K562 (cell line): ENCODE measurements at regions not wholly inside any gene's neighbourhood (a gene's known extent, or its start where the extent isn't known, plus 50 kb on each side); places are given as distances from the start of the nearest gene placed in this dataset.

Experiments used
- ATAC-seq: fragments of 200-7000 bp; cut with Tn5 transposase; 3 replicates; pipeline ENCODE4 v1.9.1; 2020; ENCODE audit warnings: moderate library complexity
- BruUV-seq: library from RNA; stranded (reverse); fragments of 400-500 nt; replicated peaks from 2 replicates; lab custom pipeline; 2021; lab: Mats Ljungman, UMichigan
- CTCF ChIA-PET: fragments of 300-600 bp; formaldehyde crosslinking; extraction: SDS; loops from one replicate; lab custom pipeline; 2021; ENCODE audit warnings: low intra/inter-chr PET ratio; lab: Yijun Ruan, JAX
- POLR2A ChIA-PET: fragments of 300-600, 350-650 bp; sonication (Branson Sonifier 250); formaldehyde crosslinking; extraction: SDS; loops from one replicate; lab custom pipeline; 2021; ENCODE audit warnings: antibody characterized with exemption, inconsistent platforms; lab: Yijun Ruan, JAX
- DNase-seq, 4 experiments: peaks; one replicate each; pipeline versions ENCODE4 v3.0.0 to v3.0.0-alpha.2; 2011 to 2018; ENCODE audit warnings: low spot score in 3 of 4, mixed read lengths in 3 of 4; ENCODE audit errors: extremely low read depth in 1 of 4
- FAIRE-seq: peaks from 2 replicates; lab custom pipeline; 2011; peaks lifted over from hg19 to GRCh38; lab: Jason Lieb, UNC
- H2AFZ ChIP-seq: 2 replicates; pipeline ENCODE4 v1.6.0; 2011; ENCODE audit warnings: low read depth, low read length, control low read depth, inconsistent platforms
- H3K27ac ChIP-seq: fragments of 200-600 bp; 3 replicates; pipeline ENCODE4 v1.8.0; 2011; ENCODE audit warnings: low read depth, mild to moderate bottlenecking, control low read depth, inconsistent platforms, low read length, moderate library complexity, mixed read lengths; ENCODE audit errors: extremely low read depth
- H3K27me3 ChIP-seq, 2 experiments: fragments of 300-600 bp in 1 of 2; 2 replicates in 1 of 2; 3 replicates in 1 of 2; pipeline versions ENCODE4 v1.6.0 to v1.8.0; 2011; ENCODE audit warnings: inconsistent platforms in 2 of 2, low read length in 2 of 2, mild to moderate bottlenecking in 1 of 2, mixed read lengths in 1 of 2, moderate library complexity in 1 of 2; ENCODE audit not compliant: control insufficient read depth in 2 of 2, insufficient read depth in 2 of 2
- H3K36me3 ChIP-seq: fragments of 300-600 bp; 3 replicates; pipeline ENCODE4 v1.8.0; 2011; ENCODE audit warnings: mild to moderate bottlenecking, low read length, inconsistent platforms; ENCODE audit not compliant: control insufficient read depth, insufficient read depth
- H3K4me1 ChIP-seq, 2 experiments: fragments of 200-600 bp in 1 of 2; replicated peaks in 1 of 2; 2 replicates in 1 of 2; 3 replicates in 1 of 2; pipeline versions ENCODE4 v1.5.1 to v1.8.0; 2011; ENCODE audit warnings: inconsistent platforms in 2 of 2, low read length in 2 of 2, mild to moderate bottlenecking in 1 of 2, mixed read lengths in 1 of 2, moderate library complexity in 1 of 2; ENCODE audit not compliant: control insufficient read depth in 2 of 2, insufficient read depth in 2 of 2
- H3K4me2 ChIP-seq: 2 replicates; pipeline ENCODE4 v1.6.1; 2011; ENCODE audit warnings: low read length, control low read depth, inconsistent platforms, mixed read lengths; ENCODE audit not compliant: insufficient read depth
- H3K4me3 ChIP-seq: fragments of 200-600 bp; sonication (generic), shearing (Covaris generic); 2 replicates; pipeline ENCODE4 v1.5.1; 2016; ENCODE audit warnings: control low read depth, inconsistent platforms
- H3K79me2 ChIP-seq: fragments of 200-600 bp; 3 replicates; pipeline ENCODE4 v1.8.0; 2011; ENCODE audit warnings: low read length, inconsistent platforms; ENCODE audit not compliant: control insufficient read depth, insufficient read depth
- H3K9ac ChIP-seq, 2 experiments: 2 replicates each; pipeline versions ENCODE4 v1.6.0 to v1.6.1; 2011; ENCODE audit warnings: low read depth in 2 of 2, low read length in 2 of 2, control low read depth in 1 of 2, inconsistent platforms in 1 of 2, mild to moderate bottlenecking in 1 of 2, mixed read lengths in 1 of 2; ENCODE audit not compliant: insufficient read depth in 1 of 2
- H3K9me1 ChIP-seq: one replicate; pipeline ENCODE4 v1.6.0; 2011; ENCODE audit warnings: inconsistent platforms, mild to moderate bottlenecking, low read length, moderate library complexity; ENCODE audit not compliant: control insufficient read depth, insufficient read depth
- H3K9me3 ChIP-seq: replicated peaks from 2 replicates; pipeline ENCODE4 v1.5.1; 2011; ENCODE audit warnings: low read depth, low read length, inconsistent platforms; ENCODE audit not compliant: control insufficient read depth, insufficient read depth
- H4K20me1 ChIP-seq: replicated peaks from 2 replicates; pipeline ENCODE4 v1.6.1; 2011; ENCODE audit warnings: low read length, inconsistent platforms, mixed read lengths; ENCODE audit not compliant: control insufficient read depth, insufficient read depth
- ETV6 ChIP-seq, 3 experiments: fragments of 150-350 bp in 1 of 3; sonication (generic) in 1 of 3; formaldehyde crosslinking in 1 of 3; IDR thresholded peaks; 2 replicates each; pipeline versions ENCODE4 v1.6.1 to v1.8.0; 2014 to 2022; ENCODE audit warnings: borderline replicate concordance in 2 of 3, low read depth in 2 of 3, antibody characterized with exemption in 1 of 3, low read length in 1 of 3, mild to moderate bottlenecking in 1 of 3, missing genetic modification reagents in 1 of 3
- GABPA ChIP-seq: fragments of 200-800 bp; sonication (Bioruptor generic); conservative IDR thresholded peaks from 2 replicates; pipeline ENCODE4 v1.6.1; 2016; ENCODE audit warnings: low read depth, missing genetic modification characterization, missing compliant biosample characterization
- GATA2 ChIP-seq: sonication (generic); formaldehyde crosslinking; IDR thresholded peaks from 2 replicates; pipeline ENCODE4 v1.4.0; 2020; ENCODE audit warnings: mild to moderate bottlenecking, missing genetic modification reagents
- MAFG ChIP-seq: fragments of 450-650 bp; conservative IDR thresholded peaks from 2 replicates; pipeline ENCODE4 v1.6.1; 2016; ENCODE audit warnings: missing genetic modification characterization, missing compliant biosample characterization
- MAX ChIP-seq: sonication (generic); formaldehyde crosslinking; IDR thresholded peaks from 2 replicates; pipeline ENCODE4 v1.9.0; 2022; ENCODE audit warnings: mild to moderate bottlenecking, missing genetic modification reagents
- SIRT6 ChIP-seq: IDR thresholded peaks from one replicate; pipeline ENCODE4 v1.6.1; 2012; ENCODE audit warnings: low read depth, mild to moderate bottlenecking, control low read depth, inconsistent platforms, low read length, moderate library complexity
- ZNF449 ChIP-seq: fragments of 250-450 bp; sonication (Bioruptor Pico); IDR thresholded peaks from 2 replicates; pipeline ENCODE4 v1.8.0; 2022; ENCODE audit warnings: moderate library complexity, mild to moderate bottlenecking, inconsistent platforms
- WGBS: fragments of 100-300 bp; shearing (Covaris generic); methylation state at CpG from one replicate; pipeline ENCODE4 v1.1.6; 2016; ENCODE audit warnings: low coverage, mixed read lengths; ENCODE audit not compliant: insufficient coverage; ENCODE audit errors: missing lambda C conversion rate; 5-methylcytosine and 5-hydroxymethylcytosine counted together
- in situ Hi-C: fragments of 300-500 bp; cut with MboI; formaldehyde crosslinking; loops from 4 replicates; pipeline ENCODE4 v1.15.0; 2018; ENCODE audit warnings: inconsistent platforms, mixed read lengths
- intact Hi-C: fragments of 100-400 bp; cut with micrococcal nuclease; formaldehyde crosslinking; loops from 2 replicates; pipeline ENCODE4 v1.14.2; 2022
- TF ChIP-seq, protein P1 (sequence below), 2 experiments: IDR thresholded peaks; 2 replicates each; pipeline ENCODE4 v1.6.1; 2012; ENCODE audit warnings: improper control_type of control experiment in 2 of 2, low read depth in 2 of 2, low read length in 2 of 2, borderline replicate concordance in 1 of 2

GRCh38 chr2:145220496-145220895, 700.6 kb upstream of the ZEB2 start:
- intact Hi-C loops, result no loop called here
- no peak overlapping the region for H3K4me3 ChIP-seq
- ChIA-PET POLR2A (no interaction called here), CTCF (no interaction called here)
- BruUV-seq, result no TSS peak
- H3K9me3 ChIP-seq, result 0 out of 2 replicates have a peak, but pooled peaks cover 1% of the 10 kb centered on the region
- 6% methylated on average over 1 of the region's 1 CpG for WGBS
- no peaks in the 10 kb centered on the region for H3K27me3 ChIP-seq
- no peaks in the 10 kb centered on the region for H3K9me1 ChIP-seq
- H3K4me2 ChIP-seq, result no peak overlapping the region
- H4K20me1 ChIP-seq, result no peaks in the 10 kb centered on the region
- ATAC-seq, result no peak
- H3K36me3 ChIP-seq, result no peaks in the 10 kb centered on the region
- no peak for FAIRE-seq
- H2AFZ ChIP-seq, result no peak overlapping the region
- TF ChIP-seq GATA2 (CRISPR knock-in tag) (no peak), ETV6 (IDR thresholded peaks at IDR 0.05; ENCODE audit: borderline replicate concordance in 1 of 2, low read depth in 2 of 2, low read length in 1 of 2) (no peak), ETV6 (CRISPR knock-in tag; IDR thresholded peaks at IDR 0.05; ENCODE audit: borderline replicate concordance) (no peak), GABPA (tag) (no peak), ZNF449 (CRISPR knock-in tag) (no peak), SIRT6 (no peak), MAFG (no peak), MAX (CRISPR knock-in tag) (no peak)
- TF ChIP-seq, protein P1, sequence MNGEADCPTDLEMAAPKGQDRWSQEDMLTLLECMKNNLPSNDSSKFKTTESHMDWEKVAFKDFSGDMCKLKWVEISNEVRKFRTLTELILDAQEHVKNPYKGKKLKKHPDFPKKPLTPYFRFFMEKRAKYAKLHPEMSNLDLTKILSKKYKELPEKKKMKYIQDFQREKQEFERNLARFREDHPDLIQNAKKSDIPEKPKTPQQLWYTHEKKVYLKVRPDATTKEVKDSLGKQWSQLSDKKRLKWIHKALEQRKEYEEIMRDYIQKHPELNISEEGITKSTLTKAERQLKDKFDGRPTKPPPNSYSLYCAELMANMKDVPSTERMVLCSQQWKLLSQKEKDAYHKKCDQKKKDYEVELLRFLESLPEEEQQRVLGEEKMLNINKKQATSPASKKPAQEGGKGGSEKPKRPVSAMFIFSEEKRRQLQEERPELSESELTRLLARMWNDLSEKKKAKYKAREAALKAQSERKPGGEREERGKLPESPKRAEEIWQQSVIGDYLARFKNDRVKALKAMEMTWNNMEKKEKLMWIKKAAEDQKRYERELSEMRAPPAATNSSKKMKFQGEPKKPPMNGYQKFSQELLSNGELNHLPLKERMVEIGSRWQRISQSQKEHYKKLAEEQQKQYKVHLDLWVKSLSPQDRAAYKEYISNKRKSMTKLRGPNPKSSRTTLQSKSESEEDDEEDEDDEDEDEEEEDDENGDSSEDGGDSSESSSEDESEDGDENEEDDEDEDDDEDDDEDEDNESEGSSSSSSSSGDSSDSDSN (IDR thresholded peaks at IDR 0.05; ENCODE audit: borderline replicate concordance in 1 of 2, low read depth in 2 of 2, low read length in 2 of 2), result no peak
- DNase-seq, result no peak
- H3K9ac ChIP-seq, result no peak overlapping the region
- no peak overlapping the region for H3K27ac ChIP-seq
- H3K4me1 ChIP-seq, result peaks cover 0 to 2% of the 10 kb centered on the region in 2 experiments; a peak in 2 of 5 replicates
- in situ Hi-C loops, result no loop called here
- no peaks in the 10 kb centered on the region for H3K79me2 ChIP-seq
